HG03196 (cell line): ENCODE measurements at regions not wholly inside any gene's neighbourhood (a gene's known extent, or its start where the extent isn't known, plus 50 kb on each side); places are given as distances from the start of the nearest gene placed in this dataset.
"Not testable (repeated sequence)": the region's sequence is repeated elsewhere in the genome, so short reads cannot be mapped to it uniquely, and the experiment has no call there.

Experiments
- ATAC-seq: cut with Tn5 transposase; IDR thresholded peaks from one replicate; pipeline ENCODE4 v1.9.1; 2021; ENCODE audit not compliant: unreplicated experiment

GRCh38 chr14:87260460-87260859 is 732.5 kb downstream of the GALC start:
- ATAC-seq, result no peak

DNA sequence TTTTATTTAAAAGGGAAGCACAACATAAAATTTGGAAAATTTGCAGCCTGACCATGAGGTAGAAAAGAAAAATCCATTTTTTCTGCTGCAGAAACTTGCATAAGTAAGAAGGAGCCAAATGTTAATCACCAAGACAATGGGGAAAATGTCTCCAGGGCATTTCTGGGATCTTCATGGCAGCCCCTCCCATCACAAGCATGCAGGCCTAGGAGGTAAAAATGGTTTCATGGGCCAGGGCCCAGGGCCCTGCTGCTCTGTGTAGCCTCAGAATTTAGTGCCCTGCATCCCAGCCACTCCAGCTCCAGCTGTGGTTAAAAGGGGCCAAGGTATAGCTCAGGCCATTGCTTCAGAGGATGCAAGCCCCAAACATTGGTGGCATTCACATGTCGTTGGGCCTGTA is 735.6 kb downstream of the GALC start:
- no peak for ATAC-seq

GRCh38 chr14:87255058-87255457 is 737.9 kb downstream of the GALC start:
- ATAC-seq, result no peak

DNA sequence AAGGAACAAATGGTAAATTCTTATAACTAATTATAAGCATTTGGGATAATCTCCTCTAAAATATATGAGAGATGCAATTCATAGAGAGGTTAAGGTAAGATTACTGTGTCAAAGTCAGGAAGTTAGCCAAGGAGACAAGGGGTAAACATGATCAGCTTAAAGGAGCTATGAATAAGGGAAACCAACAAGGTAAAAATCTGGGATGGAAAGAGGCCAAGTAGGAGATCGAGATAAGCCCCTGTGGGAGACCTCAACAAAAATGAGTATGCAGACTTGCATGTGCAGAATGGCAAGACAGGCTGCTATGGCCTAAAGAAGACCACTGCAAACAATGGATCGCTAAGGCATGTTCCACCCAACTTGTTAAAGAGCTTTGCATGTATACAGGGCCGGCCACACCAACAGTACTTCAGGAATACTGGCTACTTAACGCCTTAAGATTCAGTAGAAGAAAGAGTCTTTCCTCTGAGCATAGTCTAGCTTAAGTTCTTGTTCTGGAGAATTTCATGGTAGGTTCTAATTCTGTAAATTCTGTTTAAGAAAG is 738.6 kb downstream of the GALC start:
- ATAC-seq, result no peak

GRCh38 chr14:87253791-87254190 is 739.2 kb downstream of the GALC start:
- ATAC-seq, result not testable (repeated sequence)

DNA sequence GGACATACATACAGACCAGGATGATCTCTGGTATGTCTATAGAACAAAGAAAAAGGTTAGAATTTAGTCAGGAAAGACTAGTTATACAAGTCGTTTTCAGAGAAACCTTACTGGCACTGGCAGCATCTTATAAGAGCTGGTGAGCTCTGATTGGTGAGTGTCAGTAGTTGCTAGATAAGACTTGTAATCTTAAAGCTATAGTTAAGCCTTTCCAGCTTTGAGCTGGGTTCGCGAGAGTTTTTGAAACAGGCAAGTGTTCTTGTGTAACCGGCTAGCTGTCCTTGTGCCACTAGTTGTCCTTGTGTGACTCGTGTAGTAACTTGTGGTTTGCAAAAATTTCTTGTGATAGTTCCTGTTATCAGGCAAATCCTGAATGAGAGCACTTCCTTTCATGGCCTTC is 740.9 kb downstream of the GALC start:
- ATAC-seq, result no peak

DNA sequence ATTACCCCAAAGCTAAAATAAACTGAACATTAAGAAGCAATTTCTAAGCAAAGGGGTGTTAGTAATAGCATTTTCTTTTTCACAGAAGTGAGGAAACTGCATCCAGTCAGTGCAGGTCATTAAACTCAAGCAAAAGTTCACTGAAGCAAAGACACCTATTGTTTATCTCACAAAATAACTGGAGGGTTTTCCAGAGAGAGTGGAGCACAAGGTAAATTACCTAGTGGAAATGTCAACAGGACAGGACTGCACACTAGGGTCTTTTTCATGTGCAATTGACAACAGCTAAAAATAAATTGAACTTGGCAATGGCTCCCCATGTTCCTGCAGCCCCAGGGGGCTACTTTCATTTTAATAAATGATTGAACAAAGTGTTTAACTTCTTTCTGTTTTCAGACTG is 742.0 kb downstream of the GALC start:
- no peak for ATAC-seq

DNA sequence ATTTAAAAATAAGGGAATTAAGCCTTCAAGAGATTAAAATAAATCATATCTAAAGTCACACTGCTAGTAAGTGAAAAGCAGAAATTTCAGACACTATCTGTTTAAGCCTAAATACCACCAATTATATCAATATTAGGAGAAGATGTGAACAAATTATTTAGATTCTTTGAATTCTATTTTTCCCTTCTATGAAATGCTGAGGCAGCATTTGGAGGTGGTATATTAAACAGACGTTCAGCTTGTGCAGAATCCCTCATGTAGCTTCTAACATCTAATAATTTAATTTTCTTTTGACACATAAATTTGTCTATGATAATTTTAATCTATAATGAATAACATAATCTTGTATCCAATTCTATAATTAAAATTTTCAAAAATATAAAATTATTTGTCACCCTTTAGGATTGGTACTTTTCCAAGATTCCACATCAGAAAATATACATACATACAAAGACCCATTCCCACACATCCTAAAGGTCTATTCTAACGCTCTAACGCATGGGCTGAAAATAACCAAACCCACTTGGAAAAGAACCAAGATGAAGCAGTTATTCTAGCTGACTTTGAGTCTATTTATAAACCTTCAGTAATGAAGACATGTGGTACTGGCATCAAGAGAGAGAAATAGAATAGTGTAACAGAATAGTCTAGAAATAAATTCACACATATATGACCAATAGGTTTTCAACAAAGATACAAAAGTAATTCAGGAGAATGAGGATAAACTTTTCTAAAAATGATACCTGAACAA is 751.8 kb downstream of the GALC start:
- ATAC-seq, result no peak

DNA sequence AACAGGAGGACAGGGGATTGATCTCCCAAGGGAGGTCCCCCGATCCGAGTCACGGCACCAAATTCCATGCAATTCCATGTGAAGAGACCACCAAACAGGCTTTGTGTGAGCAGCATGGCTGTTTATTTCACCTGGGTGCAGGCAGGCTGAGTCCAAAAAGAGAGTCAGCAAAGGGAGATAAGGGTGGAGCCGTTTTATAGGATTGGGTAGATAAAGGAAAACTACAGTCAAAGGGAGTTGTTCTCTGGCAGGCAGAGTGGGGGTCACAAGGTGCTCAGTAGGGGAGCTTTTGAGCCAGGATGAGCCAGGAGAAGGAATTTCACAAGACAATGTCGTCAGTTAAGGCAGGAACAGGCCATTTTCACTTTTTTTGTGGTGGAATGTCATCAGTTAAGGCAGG is 752.7 kb downstream of the GALC start:
- not testable (repeated sequence) for ATAC-seq

- no peak for ATAC-seq
These were observed 759.1 kb downstream of the GALC start for GRCh38 chr14:87233806-87234384.

GRCh38 chr14:87233266-87233665 is 759.7 kb downstream of the GALC start:
- ATAC-seq, result no peak

DNA sequence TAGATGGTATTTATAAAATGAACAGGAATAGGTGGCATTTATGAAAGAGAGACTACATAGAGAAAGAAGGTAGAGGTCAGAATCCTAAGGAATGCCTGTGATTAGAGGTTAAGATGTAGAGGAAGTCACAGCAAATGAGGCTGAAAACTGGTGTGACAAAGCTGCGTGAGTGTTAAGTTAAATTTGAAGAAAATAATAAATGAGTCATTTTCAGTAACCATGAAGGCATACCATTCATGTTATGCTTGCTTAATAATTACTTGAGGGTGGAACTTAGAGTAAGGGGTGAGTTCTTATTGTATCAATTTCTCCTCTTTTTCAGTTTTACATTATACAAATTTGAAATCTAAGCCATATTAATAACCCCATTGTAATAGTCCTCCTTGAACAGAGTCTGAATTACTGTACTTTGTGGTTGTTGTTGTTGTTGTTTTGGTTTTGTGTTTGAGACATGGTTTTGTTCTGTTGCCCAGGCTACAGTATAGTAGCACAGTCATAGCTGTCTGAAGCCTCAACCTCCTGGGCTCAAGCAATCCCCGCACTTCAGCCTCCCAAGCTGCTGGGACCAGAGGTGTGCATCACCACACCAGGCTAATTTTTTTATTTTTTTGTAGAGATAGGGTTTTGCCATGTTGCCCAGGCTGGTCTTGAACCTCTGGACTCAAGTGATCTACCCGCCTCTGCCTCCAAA is 761.5 kb downstream of the GALC start:
- ATAC-seq, result no peak

DNA sequence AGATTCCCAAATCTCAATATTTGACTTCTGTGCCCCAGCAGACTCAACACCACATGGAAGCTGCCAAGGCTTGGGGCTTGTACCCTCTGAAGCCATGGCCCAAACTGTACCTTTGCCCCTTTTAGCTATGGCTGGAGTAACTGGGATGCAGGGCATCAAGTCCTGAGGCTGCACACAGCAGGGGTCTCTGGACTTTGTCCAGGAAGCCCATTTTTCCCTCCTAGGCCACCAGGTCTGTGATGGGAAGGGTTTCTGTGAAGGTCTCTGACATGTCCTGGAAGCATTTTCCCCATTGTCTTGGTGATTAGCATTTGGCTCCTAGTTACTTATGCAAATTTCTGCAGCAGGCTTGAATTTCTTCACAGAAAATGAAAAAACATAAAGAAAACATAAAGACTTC is 762.3 kb downstream of the GALC start:
- no peak for ATAC-seq

GRCh38 chr14:87229131-87229530 is 763.9 kb downstream of the GALC start:
- ATAC-seq, result no peak

- no peak for ATAC-seq
These were observed 776.0 kb downstream of the GALC start for GRCh38 chr14:87217023-87217422.

DNA sequence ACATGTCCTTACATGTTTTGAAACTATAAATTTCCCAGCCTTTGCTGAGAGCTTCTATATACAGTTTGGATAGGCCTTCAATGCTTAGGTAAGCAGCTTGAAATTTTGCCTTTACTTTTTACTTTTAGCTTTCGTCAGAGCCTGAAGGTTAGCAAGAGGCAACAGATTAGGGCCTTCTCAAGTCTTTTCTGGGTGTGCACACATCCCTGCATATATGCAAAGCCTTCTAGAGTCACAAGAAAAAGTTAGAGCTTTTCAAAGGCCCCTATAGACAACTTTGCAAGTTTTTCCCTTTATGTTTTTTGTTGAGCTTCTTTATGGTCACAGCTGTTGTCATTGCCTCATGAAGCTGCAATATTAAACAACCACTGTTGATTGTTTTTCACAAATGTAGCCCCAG is 778.4 kb downstream of the GALC start:
- no peak for ATAC-seq

DNA sequence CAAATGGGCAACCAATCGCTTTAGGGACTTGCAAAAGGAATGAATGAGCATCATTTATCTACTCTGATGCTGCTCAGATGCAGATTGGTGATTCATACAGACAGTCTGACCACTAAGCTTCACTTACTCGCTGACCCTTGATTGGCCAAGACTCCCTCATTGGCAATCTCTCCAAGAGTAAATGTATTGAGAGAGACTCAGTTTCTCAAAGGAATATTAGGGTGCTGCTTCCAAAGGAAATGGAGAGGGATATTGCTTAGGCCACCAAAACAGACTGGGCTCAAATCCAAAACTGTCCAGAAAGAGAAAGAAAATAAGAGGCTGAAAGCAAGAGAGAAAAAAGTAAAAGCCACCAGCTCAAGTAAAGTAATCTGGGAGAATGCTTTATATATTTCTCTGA is 785.2 kb downstream of the GALC start:
- no peak for ATAC-seq

DNA sequence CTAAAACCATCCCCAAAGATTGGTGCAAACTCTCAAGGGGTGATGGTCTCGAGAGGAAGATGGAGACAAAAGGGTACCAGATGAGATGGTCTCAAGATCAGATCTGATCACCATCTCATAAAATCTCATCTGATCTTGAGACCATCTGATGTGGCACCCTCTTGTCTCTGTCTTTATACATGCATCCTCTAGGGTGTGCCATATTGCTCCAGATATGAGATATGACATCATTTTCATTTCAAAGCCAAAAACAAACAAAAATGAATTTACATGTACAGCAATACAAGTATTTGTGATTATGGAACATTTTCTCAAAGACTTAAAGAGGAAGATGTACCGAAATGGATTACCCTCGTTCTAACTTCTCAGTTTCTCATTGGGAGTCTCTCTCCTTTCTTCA is 787.2 kb downstream of the GALC start:
- no peak for ATAC-seq

DNA sequence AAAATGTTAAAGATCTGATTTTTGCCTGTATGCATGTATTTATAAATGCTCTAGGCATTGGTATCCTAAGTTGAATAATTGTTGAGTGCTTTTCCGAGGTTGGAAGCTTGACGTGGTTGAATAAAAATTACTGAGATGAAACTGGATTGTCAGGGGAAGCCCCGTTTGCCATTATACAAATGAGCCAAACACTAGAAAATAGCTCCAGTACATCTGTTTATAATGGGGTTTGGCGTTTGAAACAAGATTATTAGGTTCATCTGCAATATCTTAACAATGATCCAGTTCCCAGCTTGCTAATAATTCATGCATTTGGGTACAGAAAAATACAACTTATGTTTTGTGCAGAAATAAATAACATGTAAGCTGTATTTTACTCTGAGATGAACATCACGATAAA is 789.6 kb downstream of the GALC start:
- ATAC-seq, result no peak

DNA sequence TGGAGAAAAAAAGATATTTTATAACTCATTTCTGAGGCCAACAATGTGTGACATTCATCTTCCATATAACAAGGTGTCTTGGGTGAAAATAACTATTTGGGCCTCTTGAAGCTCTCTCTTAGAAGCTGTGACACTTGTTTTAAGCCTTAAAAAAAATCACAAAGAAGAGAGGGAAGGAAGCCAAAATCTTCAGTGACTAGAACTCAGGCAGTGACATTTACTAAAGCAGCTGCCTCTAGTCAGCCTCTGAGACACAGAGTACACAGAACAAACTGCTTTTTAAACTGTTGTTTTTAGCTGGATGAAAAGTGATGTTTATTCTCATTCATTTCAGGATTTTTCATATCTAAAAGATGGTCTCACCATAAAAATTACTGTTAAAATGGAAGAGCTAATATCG is 793.6 kb downstream of the GALC start:
- no peak for ATAC-seq

GRCh38 chr14:87196436-87196835 is 796.5 kb downstream of the GALC start:
- no peak for ATAC-seq

DNA sequence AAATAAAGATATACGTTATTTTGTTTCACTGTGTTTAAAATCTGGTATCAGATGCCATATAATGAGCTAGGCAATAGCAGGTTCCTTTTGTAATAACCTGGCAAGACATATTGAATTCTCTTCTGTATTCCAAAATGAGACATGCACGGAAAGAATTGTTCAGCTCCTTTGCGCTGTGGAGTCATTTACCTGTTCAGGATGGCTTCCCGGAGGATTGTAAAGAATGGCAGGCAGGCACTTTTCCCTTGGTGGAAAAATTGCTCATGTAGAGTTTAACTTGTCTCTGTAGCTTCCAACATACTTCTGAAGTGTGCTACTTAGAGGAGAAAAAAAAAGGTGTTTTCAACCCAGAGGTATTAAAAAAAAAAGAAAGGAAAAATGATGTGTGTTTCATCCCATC is 805.2 kb downstream of the GALC start:
- no peak for ATAC-seq
